GM12875 (cell line): ENCODE measurements at regions not wholly inside any gene's neighbourhood (a gene's known extent, or its start where the extent isn't known, plus 50 kb on each side); places are given as distances from the start of the nearest gene placed in this dataset.
"Not testable (repeated sequence)": the region's sequence is repeated elsewhere in the genome, so short reads cannot be mapped to it uniquely, and the experiment has no call there.

Experiments
- H3K4me3 ChIP-seq: one replicate; pipeline ENCODE4 v1.5.1; 2011; ENCODE audit warnings: low read depth, low read length, control low read depth
- CTCF ChIP-seq: IDR thresholded peaks from 2 replicates; pipeline ENCODE4 v1.5.1; 2011; ENCODE audit warnings: low read depth, mild to moderate bottlenecking, control low read depth, inconsistent platforms, low read length, moderate library complexity, borderline replicate concordance; ENCODE audit not compliant: insufficient read depth

DNA sequence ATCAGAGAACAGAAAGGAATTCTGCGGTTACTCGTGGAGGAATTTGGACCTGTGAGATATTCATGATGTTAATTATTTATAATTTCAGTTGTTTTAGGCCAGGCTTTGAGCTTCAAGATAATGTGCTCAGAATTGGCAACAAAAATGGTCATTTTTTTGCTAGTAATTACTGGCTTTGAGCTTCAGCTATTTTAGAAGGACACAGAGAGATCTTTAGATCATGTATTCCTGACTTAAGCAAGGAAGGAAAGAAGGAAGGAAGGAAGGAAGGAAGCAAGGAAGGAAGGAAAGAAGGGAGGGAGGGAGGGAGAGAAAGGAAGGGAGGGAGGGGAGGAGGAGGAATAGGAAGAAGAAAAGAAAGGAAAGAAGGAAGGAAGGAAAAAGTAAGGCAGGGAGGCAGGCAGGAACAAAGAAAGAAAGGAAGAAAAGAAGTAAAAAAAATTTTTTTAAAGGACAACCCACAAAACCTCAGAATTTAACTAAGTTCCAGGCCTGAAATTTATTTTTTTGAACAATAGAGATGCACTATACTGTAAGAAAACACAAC lies 277.9 kb upstream of the KLF3 start:
- no peak overlapping the region for H3K4me3 ChIP-seq
- no peak for TF ChIP-seq CTCF

DNA sequence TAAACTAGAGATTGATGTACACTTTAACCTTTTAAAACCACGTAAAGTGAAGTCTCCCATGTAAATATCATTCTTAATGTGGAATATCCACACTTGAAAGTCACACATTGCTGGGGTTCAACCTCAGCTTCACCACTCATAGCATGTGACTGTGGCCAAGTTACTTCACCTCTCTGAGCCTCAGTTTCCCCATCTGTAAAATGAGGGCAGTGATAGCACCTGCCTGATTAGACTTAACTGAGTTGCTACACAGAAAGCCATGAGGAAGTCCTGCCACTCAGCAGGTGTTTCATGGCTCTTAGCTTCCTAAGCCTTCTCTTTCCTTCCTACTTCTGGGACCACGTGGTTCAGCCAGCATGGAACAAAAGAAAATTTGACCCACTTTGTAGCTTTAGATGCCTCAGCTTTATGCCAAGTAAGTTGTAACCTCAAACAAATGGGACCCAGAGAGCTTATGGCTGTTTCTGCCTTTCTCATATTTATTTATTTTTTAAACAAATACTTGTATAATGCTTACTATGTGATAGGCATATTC lies 277.3 kb upstream of the KLF3 start:
- no peak overlapping the region for H3K4me3 ChIP-seq
- no peak for TF ChIP-seq CTCF

- no peak overlapping the region for H3K4me3 ChIP-seq
- no peak for TF ChIP-seq CTCF
These were observed 276.7 kb upstream of the KLF3 start for GRCh38 chr4:38387348-38387747.

GRCh38 chr4:38387819-38388218 lies 276.2 kb upstream of the KLF3 start:
- TF ChIP-seq CTCF = no peak
- H3K4me3 ChIP-seq = no peak overlapping the region

DNA sequence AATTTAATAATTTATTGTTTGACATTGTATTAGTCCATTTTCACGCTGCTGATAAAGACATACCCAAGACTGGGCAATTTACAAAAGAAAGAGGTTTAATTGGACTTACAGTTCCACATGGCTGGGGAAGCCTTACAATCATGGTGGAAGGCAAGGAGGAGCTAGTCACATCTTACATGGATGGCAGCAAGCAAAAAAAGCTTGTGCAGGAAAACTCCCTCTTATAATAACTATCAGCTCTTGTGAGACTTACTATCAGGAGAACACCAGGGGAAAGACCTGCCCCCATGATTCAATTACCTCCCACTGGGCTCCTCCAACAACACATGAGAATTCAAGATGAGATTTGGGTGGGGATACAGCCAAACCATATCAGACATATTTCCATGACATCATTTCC lies 275.1 kb upstream of the KLF3 start:
- not testable (repeated sequence) for H3K4me3 ChIP-seq

- TF ChIP-seq CTCF = no peak
- no peak overlapping the region for H3K4me3 ChIP-seq
These were observed 272.9 kb upstream of the KLF3 start for GRCh38 chr4:38390969-38391545.

DNA sequence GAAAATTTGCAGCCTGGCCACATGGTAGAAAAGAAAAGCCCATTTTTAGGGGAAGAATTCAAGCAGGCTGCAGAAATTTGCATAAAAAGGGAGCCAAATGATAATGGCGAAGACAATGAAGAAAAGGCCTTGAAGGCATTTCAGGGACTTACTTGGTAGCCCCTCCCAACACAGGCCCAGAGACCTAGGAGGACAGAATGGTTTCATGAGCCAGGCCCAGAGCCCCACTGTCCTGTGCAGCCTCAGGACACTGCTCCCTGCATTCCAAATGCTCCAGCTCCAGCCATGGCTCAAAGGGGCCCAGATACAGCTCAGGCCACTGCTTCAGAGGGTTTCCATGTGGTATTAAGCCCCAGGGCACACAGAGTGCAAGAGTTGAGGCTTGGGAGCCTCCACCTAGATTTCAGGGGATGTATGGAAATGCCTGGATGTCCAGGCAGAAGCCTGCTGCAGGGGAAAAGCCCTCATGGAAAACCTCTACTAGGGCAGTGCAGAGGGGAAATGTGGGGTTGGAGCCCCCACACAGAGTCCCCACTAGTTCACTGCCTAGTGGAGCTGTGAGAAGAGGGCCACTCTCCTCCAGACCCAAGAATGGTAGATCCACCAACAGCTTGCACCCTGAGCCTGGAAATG lies 271.7 kb upstream of the KLF3 start:
- no peak for TF ChIP-seq CTCF
- no peak overlapping the region for H3K4me3 ChIP-seq
